Duodenal mucosa (tissue), 2 donors: ENCODE measurements at regions not wholly inside any gene's neighbourhood (a gene's known extent, or its start where the extent isn't known, plus 50 kb on each side); places are given as distances from the start of the nearest gene placed in this dataset.
"Not testable (repeated sequence)": the region's sequence is repeated elsewhere in the genome, so short reads cannot be mapped to it uniquely, and the experiment has no call there.

Source experiments
- H3K27ac ChIP-seq: one replicate; pipeline ENCODE4 v1.7.0; 2013; ENCODE audit warnings: low read depth, low read length
- H3K27me3 ChIP-seq, 2 donors: one replicate each; pipeline ENCODE4 v1.7.0; 2013; ENCODE audit warnings: low read length in 2 of 2, control low read depth in 1 of 2; ENCODE audit not compliant: insufficient read depth in 2 of 2, control insufficient read depth in 1 of 2
- H3K36me3 ChIP-seq, 2 donors: one replicate each; pipeline ENCODE4 v1.7.0; 2013; ENCODE audit warnings: low read length in 2 of 2, control low read depth in 1 of 2; ENCODE audit not compliant: insufficient read depth in 2 of 2, control insufficient read depth in 1 of 2
- H3K4me1 ChIP-seq, 2 donors: one replicate each; pipeline ENCODE4 v1.7.0; 2013; ENCODE audit warnings: low read length in 2 of 2, control low read depth in 1 of 2; ENCODE audit not compliant: insufficient read depth in 2 of 2, control insufficient read depth in 1 of 2
- H3K4me3 ChIP-seq, 2 donors: one replicate each; pipeline ENCODE4 v1.7.0; 2013; ENCODE audit warnings: low read length in 2 of 2, low read depth in 1 of 2
- H3K9ac ChIP-seq, 2 donors: one replicate each; pipeline ENCODE4 v1.7.0; 2013; ENCODE audit warnings: low read length in 2 of 2, low read depth in 1 of 2
- H3K9me3 ChIP-seq, 2 donors: one replicate each; pipeline ENCODE4 v1.7.0; 2013; ENCODE audit warnings: low read length in 2 of 2, control low read depth in 1 of 2; ENCODE audit not compliant: control insufficient read depth in 1 of 2

DNA sequence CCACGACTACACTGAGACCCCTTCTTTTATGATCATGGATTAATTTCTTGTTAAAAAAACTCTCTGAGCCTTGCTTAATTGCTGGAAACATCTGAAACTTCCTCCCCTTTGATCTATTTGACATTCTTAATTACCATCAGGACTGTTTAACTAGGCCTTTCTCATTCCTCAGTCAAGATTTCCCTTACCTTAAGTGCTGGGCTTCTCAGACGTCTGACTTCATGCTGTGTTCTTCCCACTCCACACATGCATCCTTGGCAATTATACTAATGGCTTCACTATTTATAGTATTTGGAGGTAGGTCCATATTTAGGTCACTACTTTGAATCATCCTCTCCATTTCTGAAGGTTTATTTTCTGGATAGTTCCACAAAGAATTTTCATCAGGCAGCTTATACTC lies 341.3 kb upstream of the TMPRSS15 start:
- no peak overlapping the region for H3K4me3 ChIP-seq
- no peak overlapping the region for H3K9ac ChIP-seq
- no peaks in the 10 kb centered on the region for H3K36me3 ChIP-seq
- H3K27me3 ChIP-seq, result no peaks in the 10 kb centered on the region
- no peaks in the 10 kb centered on the region for H3K4me1 ChIP-seq
- H3K9me3 ChIP-seq, result no peaks in the 10 kb centered on the region
- no peak overlapping the region for H3K27ac ChIP-seq

DNA sequence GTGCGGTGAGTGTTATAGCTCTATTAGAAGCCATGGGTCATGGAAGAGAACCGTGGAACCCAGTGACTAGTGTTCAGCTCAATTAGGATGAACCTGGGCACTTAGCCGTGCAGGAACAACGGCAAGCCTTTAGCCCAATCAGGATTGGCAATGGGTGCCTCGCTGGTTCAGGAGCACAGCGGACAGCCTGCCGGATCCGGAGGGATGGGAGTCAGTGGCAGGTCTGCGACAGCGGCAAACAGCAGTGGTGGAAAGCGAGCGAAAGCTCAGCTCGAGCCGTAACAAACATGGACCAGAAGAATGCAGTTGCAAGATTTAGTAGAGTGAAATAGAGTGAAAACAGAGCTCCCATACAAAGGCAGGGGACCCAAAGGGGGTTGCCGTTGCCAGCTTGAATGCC lies 349.3 kb upstream of the TMPRSS15 start:
- H3K4me1 ChIP-seq, H3K27ac ChIP-seq, H3K36me3 ChIP-seq, H3K4me3 ChIP-seq, H3K9ac ChIP-seq, H3K9me3 ChIP-seq, H3K27me3 ChIP-seq: not testable (repeated sequence)

DNA sequence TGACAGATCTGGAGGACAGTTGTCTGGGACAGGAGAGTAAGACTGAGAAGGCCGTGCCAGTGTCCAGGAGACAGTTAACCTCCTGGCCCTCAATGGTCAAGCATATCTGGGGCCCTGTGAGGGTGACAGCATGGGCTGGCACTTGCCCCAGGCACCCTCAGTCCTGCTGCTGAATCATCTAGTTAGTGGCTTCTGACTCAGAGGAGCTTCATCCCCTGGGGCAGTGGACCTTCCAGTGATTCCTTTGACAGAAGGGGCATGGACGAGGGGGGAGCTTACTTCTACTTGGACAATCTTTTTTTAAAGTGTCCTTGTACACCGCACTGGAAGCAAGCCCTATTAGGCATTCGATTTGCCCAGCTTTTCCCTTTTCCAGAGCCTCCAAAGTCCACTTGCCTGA lies 352.7 kb upstream of the TMPRSS15 start:
- not testable (repeated sequence) for H3K9me3 ChIP-seq, H3K36me3 ChIP-seq, H3K9ac ChIP-seq, H3K27ac ChIP-seq, H3K4me3 ChIP-seq, H3K4me1 ChIP-seq, H3K27me3 ChIP-seq

DNA sequence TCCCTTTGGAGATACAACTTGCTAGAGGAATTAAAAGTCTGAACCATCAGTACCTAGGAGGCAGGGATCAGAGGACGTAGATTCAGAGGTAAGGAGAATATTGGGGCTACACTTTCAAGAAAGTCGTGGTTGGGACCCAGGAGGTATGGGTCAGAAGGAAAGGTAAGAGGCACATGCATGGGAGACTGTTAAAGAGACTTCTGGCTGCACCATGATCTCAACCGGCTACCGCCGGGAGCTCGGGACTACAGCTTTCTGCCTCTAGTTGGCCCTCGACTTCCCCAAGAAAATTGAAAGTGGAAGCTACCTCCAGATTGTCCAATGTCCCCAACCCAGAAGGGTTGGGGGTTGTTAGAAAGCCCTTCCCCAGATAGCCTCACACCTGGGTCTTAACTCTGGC lies 355.7 kb upstream of the TMPRSS15 start:
- H3K36me3 ChIP-seq, result no peaks in the 10 kb centered on the region
- H3K27me3 ChIP-seq, result no peaks in the 10 kb centered on the region
- H3K9me3 ChIP-seq, result no peaks in the 10 kb centered on the region
- H3K9ac ChIP-seq, result no peak overlapping the region
- H3K4me1 ChIP-seq, result no peaks in the 10 kb centered on the region
- no peak overlapping the region for H3K27ac ChIP-seq
- no peak overlapping the region for H3K4me3 ChIP-seq

DNA sequence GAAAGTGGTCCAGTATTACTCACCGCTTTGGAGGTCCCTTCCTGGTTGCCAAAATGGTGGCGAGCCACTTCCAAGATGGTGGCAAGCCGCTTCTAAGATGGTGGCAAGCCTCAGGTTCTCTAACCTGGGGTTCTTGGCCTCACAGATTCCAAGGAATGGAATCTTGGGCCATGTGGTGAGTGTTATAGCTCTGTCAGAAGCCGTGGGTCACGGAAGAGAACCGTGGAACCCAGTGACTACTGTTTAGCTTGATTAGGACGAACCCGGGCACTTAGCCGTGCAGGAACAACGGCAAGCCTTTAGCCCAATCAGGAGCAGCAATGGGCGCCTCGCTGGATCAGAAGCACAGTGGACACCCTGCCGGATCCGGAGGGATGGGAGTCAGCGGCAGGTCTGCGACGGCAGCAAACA lies 356.2 kb upstream of the TMPRSS15 start:
- no peak overlapping the region for H3K4me3 ChIP-seq
- H3K27me3 ChIP-seq, result no peaks in the 10 kb centered on the region
- no peak overlapping the region for H3K9ac ChIP-seq
- H3K27ac ChIP-seq, result no peak overlapping the region
- no peaks in the 10 kb centered on the region for H3K9me3 ChIP-seq
- no peaks in the 10 kb centered on the region for H3K4me1 ChIP-seq
- no peaks in the 10 kb centered on the region for H3K36me3 ChIP-seq

DNA sequence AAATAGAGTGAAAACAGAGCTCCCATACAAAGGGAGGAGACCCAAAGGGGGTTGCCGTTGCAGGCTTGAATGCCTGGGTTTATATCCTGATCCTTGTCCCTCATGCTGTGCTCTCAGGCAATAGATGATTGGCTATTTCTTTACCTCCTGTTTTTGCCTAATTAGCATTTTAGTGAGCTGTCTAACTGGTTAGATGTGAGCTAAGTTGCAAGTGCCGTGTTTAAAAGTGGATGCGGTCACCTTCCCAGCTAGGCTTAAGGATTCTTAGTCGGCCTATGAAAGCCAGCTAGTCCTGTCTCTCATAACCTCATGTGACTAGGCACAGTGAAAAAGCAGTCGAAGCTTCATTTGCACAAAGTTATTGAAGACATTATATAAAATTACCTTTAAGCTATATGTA lies 356.7 kb upstream of the TMPRSS15 start:
- no peak overlapping the region for H3K27ac ChIP-seq
- no peaks in the 10 kb centered on the region for H3K36me3 ChIP-seq
- H3K9me3 ChIP-seq, result no peaks in the 10 kb centered on the region
- H3K9ac ChIP-seq, result no peak overlapping the region
- H3K4me1 ChIP-seq, result no peaks in the 10 kb centered on the region
- no peaks in the 10 kb centered on the region for H3K27me3 ChIP-seq
- no peak overlapping the region for H3K4me3 ChIP-seq

DNA sequence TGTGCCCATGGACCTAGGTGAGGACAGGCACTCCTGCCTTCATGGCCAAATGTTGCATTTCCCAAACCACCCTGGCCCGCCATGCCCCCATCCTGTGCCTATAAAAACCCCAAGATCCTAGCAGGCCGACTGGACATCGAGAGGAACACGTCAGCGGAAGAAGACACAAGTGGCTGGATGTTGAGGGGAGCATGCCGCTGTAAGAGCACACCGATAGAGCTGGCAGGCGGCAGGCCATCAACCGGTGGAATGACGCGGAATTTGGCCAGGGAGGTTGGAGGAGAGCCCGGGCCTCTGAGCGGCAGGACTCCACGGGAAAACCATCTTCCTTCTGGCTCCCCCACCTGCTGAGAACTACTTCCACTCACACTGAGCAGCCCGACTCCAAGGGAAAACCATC lies 361.1 kb upstream of the TMPRSS15 start:
- Histone ChIP-seq H3K27ac (no peak overlapping the region), H3K4me1 (no peaks in the 10 kb centered on the region), H3K9me3 (no peaks in the 10 kb centered on the region), H3K36me3 (no peaks in the 10 kb centered on the region), H3K27me3 (no peaks in the 10 kb centered on the region), H3K4me3 (no peak overlapping the region), H3K9ac (no peak overlapping the region)

DNA sequence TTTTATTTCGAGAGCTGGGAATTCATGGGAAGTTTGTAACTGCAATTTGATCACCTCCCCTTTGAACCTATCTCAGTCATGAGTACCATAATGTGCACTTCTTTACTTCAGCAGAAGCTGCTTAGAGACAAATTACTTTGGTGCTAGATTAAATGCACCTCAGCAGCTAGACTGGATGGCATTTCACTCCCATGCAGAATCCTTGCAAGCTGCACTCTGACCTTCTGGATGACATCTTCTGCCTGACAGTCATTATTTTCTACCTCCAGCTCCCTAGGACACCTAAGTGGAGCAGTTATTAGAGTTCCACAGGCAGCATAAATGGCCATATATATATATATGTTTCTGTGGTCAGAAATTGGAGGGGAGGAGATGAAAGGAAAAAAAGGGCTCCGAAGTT lies 366.0 kb upstream of the TMPRSS15 start:
- H3K9ac ChIP-seq, result no peak overlapping the region
- no peaks in the 10 kb centered on the region for H3K4me1 ChIP-seq
- H3K27ac ChIP-seq, result no peak overlapping the region
- no peak overlapping the region for H3K4me3 ChIP-seq
- H3K27me3 ChIP-seq, result no peaks in the 10 kb centered on the region
- no peaks in the 10 kb centered on the region for H3K9me3 ChIP-seq
- no peaks in the 10 kb centered on the region for H3K36me3 ChIP-seq

DNA sequence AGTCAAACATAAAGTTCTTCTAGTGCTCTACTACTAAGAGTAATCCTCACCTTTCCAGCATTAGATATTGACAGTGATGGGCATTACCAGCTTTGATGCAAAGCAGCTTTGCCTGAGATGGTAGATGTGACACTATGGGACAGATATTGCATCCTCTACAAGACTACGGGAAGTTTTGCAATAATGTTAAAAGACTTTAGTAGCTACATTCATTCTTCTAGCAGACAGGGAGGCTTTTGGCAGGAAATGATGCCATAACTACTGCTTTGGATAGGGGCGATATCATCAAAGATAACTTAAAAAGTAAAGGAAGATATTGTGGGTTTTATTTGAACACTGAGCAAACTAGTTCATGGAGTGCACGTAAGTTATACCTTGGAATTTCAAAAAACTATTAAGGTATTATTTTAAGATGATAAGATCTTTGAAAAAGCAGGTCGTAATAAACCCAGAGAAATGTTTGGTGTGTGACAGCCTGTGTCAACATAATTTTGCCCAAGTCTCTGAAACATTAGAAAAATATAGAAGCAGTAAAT lies 368.3 kb upstream of the TMPRSS15 start:
- Histone ChIP-seq H3K4me1 (no peaks in the 10 kb centered on the region), H3K9me3 (no peaks in the 10 kb centered on the region), H3K27me3 (no peaks in the 10 kb centered on the region), H3K27ac (no peak overlapping the region), H3K9ac (no peak overlapping the region), H3K4me3 (no peak overlapping the region), H3K36me3 (no peaks in the 10 kb centered on the region)

DNA sequence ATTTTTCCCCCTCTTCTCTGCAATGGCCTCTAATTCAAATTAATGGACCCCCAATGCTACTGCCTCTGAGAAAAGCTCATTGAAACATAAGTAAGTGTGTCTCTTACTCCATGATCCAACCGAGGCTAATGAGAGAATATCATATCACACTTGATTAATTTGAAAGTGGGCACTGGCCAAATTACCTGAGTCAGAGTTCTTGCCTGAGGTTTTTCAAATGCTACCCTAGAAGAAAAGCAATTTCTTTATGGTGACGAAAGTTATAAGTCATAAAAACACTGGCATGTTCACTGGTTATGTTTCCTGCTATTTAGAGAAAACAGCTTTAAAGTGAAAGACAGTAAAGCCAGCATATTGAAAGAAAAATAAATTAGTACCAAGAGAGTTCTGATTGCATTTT lies 368.8 kb upstream of the TMPRSS15 start:
- Histone ChIP-seq H3K36me3 (no peaks in the 10 kb centered on the region), H3K9ac (no peak overlapping the region), H3K9me3 (no peaks in the 10 kb centered on the region), H3K27me3 (no peaks in the 10 kb centered on the region), H3K4me3 (no peak overlapping the region), H3K27ac (no peak overlapping the region), H3K4me1 (no peaks in the 10 kb centered on the region)

DNA sequence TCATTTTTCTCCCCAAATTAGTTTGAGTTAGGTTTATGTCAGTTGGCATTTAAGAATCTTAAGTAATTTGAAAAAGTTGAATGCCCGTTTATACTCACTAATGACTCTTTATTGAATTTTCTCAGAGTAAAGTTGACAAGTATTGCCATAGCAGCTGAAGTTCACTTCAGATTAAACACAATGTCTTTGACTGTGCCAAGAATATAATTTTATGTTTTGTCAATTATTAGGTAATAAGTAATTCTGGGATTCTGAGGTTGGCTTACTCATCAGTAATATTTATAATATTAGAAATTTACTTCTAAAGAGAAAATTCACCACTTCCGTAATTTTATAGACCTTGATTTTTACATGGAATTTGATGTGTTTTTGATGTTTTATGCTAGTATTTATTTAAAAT lies 369.3 kb upstream of the TMPRSS15 start:
- Histone ChIP-seq H3K9me3 (no peaks in the 10 kb centered on the region), H3K27me3 (no peaks in the 10 kb centered on the region), H3K36me3 (no peaks in the 10 kb centered on the region), H3K9ac (no peak overlapping the region), H3K4me3 (no peak overlapping the region), H3K27ac (no peak overlapping the region), H3K4me1 (no peaks in the 10 kb centered on the region)
